GM19397 (cell line): ENCODE measurements at regions not wholly inside any gene's neighbourhood (a gene's known extent, or its start where the extent isn't known, plus 50 kb on each side); places are given as distances from the start of the nearest gene placed in this dataset.

Experiments
- ATAC-seq: cut with Tn5 transposase; IDR thresholded peaks from one replicate; pipeline ENCODE4 v1.9.1; 2021; ENCODE audit warnings: mild to moderate bottlenecking, moderate library complexity; ENCODE audit not compliant: unreplicated experiment

DNA sequence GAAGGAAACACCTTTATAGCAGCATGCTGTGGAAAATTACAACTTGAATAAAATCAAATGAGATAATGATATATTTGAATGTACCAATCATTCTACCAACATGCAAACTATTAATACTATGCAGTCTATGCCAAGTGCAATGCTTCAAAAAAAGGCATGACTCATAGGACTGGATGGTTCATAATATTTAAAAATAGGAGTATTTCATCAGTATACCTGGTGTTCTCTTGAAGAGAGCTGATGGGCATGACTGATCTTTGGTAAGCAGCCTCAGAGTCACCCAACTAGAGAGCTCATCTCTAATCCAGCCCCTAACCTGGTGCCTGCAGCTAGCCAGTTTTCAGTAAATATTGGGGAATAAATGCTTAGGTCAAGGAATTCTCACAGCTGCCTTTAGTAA is 434.7 kb upstream of the ARRDC4 start:
- ATAC-seq = no peak

- no peak for ATAC-seq
Measured at GRCh38 chr15:97528238-97528637, 432.3 kb upstream of the ARRDC4 start.

GRCh38 chr15:97545799-97546198 is 414.7 kb upstream of the ARRDC4 start:
- no peak for ATAC-seq

DNA sequence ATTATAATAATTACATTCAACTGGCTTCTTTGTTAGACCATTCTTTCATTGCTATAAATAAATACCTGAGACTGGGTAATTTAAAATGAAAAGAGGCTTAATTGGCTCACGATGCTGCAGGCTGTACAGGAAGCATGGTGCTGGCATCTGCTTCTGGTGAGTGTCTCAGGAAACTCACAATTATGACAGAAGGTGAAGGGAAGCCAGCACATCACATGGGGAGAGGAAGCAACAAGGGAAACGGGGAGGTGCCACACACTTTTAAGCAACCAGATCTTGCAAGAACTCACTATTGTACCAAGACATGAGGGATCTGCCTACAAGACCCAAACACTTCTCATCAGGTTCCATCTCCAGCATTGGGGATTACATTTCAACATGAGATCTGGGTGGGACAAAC is 413.1 kb upstream of the ARRDC4 start:
- ATAC-seq = no peak

- ATAC-seq = no peak
Measured at GRCh38 chr15:97561529-97561928, 399.0 kb upstream of the ARRDC4 start.

DNA sequence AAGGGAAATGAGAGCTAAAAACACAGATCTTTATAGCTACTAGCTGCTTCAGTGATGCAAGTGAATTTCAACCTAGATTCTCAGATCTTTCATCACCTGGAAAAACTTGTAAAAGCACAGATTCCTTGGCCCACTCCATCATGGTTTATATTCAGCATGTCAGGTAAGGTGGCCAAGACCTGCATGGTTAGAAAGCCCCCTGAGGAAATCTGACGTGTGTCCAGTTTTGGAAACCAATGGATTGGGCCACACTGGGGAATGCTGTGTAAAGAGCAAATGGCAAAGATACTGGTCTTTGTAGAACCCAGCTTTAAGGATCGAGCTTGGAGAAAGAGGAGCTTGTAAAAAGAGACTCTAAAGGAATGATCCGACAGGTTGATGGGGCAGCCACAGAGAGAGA is 397.0 kb upstream of the ARRDC4 start:
- no peak for ATAC-seq

DNA sequence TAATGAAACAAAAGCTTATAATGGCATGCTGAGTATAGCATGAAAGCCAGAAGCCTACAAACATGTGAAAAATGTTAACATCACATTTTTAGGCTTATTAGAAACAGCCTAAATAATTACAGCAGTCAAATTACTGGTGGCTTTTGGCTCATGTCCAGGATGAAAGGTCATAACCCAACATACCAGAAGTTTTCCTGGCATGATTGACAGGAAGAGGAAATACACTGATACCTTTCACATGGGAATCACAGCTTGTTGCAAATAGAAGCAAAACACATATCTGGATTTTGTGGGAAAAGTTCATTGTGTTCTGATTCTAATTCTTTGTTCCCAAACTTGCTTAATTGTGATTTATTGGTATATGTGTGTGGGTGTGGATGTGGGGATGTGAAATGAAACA is 393.5 kb upstream of the ARRDC4 start:
- ATAC-seq = no peak

DNA sequence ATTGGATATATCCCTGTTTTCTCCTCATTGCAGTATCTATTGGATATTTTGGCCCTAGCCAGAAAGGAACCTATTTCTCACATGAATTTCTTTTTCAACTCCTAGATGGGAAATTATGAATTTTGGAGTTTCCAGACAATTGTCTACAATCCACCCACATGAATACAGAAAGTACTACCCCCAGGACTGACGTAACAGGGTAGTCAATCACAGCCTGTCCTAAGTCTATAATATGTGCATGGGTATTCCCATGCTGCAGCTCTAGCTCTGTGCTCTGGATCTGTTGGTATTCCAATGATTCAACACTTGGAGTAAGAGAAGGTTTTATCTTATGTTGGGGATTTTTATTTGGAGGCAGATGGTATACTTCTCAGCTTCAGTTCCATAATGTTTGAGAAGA is 393.1 kb upstream of the ARRDC4 start:
- ATAC-seq = no peak

DNA sequence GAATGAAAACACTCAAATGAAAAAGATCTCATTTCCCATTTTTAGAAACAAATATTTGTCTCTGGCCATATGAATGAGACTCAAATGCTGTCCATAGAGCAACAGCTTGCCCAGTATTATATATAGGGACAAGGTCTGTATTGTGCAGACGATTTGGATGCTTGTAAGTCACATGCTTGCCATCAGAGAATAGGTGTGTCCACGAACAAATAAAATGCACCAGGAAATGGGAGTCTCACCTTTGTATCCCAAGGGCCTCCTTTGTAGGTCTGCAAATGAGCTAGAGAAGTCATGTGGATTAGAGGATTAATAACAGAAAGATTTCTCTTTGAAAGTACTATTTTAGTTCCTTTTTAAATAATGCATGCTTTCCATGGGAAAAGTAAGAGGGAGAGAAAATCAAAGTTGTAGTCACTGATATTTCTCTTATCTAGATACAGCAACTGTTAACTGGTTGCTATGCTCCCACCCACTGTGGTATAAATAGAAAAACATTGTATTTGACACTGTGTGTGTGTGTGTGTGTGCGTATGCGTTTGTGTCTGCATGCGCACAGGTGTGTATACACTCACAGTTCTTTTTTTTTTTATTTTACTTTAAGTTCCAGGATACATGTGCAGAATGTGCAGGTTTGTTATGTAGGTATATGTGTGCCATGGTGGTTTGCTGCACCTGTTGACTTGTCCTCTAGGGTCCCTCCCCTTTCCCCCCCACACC is 383.4 kb upstream of the ARRDC4 start:
- no peak for ATAC-seq

DNA sequence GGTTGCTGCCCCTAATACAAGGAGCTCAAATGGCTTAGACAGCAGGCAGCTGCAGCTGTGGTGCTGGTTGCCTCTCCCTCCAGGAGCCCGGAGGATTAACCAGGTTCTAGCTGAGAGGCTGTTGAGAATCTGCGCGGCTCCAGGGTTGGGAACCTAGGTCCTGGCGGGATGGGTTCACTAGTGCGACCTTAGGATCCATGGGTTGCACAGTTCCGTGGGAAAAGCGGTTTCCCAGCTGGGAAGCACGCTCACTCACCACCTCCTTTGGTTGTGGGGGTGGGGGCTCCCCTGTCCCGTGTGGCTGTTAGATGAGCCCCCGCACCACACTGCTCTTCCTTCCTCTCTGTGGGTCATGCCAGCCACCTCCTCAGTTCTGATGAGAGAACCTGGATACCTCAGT is 375.1 kb upstream of the ARRDC4 start:
- no peak for ATAC-seq

- no peak for ATAC-seq
Measured at GRCh38 chr15:97592778-97593177, 367.7 kb upstream of the ARRDC4 start.

- ATAC-seq = no peak
Measured at GRCh38 chr15:97597801-97598200, 362.7 kb upstream of the ARRDC4 start.

DNA sequence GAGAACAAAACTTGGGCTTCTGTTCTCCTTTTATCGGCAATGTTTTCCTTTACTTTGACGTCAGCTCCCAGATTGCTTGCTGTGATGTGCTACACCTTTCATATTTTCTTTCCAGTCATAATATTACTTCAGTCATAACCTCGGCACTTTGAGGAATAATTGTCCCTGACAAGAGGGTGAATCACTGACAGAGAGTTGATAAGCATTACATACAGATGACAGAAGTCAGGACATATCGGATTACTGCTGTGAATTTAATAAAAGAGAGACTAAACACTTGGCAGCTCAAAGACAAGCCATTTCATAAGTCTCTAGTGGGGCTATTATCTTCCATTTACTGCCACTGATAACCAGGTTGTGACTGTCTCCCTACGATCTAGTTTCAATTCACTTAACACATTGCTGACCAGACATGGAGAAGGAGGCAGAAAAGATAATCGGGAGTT is 362.1 kb upstream of the ARRDC4 start:
- ATAC-seq = no peak

DNA sequence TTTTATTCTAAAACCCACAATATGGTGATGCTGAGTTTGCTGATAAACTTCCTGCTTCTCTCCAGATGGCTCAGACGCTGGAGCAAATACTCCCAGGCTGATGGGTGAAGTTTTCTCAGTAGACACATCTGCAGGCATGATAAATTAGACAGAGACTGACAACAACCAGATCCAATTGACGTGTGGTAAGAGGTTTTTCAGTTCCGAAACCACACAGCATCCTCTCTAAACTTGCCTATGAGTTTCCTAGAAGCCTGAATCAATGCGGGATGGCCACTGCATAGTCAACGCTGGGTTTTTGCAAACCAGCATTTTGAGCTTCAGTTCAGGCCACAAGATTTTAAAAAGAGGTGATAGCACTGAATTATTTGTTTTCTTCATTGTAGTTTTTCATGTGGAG is 360.3 kb upstream of the ARRDC4 start:
- ATAC-seq = no peak

DNA sequence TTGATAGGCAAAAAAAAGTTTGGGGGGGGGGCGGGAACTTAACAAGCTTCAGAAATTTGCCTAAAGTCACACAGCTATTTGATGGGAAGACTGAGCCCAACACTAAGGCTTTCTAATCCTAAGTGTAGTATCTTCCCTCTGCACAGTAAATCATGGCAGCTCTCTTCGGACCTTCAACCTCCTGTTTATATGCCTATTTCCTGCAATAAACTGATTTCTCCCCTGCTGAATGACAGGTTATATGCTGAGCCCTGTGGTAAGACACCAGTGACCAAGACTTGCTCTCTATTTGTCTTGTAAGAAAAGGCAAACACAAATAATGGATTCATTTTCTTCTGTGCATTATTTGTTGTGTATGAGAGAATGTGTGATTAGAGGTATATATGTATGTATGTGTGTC is 355.8 kb upstream of the ARRDC4 start:
- no peak for ATAC-seq

DNA sequence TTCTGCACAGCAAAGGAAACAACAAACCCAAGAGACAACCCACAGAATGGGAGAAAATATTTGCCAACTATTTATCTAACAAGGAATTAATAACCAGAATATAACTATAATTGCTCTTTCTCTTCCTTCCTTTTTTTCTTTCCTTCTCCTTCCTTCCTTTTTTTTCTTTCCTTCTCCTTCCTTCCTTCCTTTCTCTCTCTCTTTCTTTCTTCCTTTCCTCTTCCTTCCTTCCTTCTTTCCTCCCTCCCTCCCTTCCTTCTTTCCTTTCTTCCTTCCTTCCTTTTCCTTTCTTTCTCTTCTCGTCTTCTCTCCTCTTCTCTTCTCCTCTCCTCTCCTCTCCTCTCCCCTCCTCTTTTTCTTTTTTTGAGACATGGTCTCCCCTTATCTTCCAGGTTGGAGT is 345.4 kb upstream of the ARRDC4 start:
- ATAC-seq = no peak

- ATAC-seq = no peak
Measured at GRCh38 chr15:97623091-97623661, 337.3 kb upstream of the ARRDC4 start.

- no peak for ATAC-seq
Measured at GRCh38 chr15:97627634-97628033, 332.9 kb upstream of the ARRDC4 start.

DNA sequence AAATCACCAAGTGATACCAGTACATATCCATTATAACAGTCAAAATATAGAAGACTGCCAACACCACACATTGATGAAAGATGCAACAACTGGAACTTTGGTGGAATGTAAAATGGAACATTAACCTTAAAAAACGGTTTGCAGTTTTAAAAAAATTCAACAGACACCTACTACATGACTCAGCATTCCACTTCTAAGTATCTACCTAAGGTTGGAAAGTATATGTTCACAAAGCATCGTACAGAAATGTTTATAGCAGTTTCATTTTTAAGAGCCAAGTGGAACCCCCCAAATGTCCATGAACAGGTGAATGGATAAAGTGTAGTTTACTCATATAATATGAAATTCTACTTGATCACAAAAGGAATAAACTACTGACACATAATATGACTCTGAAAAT is 314.7 kb upstream of the ARRDC4 start:
- ATAC-seq = no peak

DNA sequence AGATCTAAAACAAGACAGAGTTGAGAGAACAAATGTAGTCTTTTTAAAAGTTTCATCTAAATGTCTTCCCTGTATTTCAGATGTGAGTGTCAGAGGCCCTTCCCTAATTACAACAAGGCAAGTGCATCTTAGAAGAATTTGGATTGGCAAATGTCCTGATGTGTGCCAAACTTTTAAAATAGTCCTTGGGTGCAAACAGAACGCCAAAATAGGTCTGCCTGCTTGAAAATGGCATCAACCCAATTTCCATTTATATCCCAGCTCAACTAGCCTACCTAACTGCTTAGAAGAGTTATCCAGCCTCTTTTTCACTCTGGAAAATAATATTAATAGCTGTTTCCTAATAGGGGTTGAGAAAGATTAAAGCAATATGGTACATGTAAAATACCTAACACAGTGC is 311.8 kb upstream of the ARRDC4 start:
- no peak for ATAC-seq

DNA sequence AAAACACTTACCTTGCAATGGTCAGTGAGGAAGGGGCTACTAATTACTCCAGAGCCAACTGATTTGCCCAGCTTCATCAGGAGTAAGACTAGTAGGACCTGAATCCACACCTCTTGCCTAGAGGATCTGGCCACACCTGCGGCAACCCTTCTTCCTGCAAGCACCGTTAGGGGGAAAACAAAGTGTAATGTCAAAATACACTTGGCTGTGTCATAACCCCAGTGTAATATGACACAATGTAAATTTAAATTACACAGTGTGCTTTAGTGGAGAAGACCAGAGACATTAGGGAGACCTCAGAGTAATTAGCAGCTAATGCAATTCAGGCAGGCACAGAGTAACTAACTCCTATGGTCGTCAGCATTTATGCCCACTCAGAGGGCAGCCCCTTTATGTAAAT is 308.5 kb upstream of the ARRDC4 start:
- ATAC-seq = no peak

DNA sequence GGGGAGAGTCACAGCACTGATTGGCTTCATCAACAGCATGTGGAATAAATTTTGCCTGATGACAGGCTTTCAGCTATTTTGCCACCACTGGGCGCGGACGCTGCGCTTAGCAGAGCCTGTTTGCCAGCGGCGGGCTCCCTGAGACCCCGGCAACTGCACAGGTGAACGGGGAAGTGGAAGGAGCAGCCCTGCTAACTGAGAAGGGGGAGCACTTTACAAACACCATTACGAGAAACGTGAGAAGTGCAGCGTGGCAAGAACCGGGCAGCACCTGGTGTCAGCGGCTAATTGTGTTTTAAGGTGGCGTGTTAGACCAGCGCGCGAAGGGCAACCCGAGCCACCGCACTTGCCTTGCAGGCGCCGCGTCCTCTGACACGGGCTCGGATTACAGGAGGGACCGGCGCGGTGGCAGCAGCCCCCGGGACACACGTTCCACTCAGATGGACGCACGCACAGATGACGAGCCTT is 307.8 kb upstream of the ARRDC4 start:
- ATAC-seq = no peak

GRCh38 chr15:97653896-97654295 is 306.6 kb upstream of the ARRDC4 start:
- ATAC-seq = no peak
